HepG2 (cell line): ENCODE measurements at regions not wholly inside any gene's neighbourhood (a gene's known extent, or its start where the extent isn't known, plus 50 kb on each side); places are given as distances from the start of the nearest gene placed in this dataset.

Experiments
- ATAC-seq: fragments of 200-7000 bp; cut with Tn5 transposase; 3 replicates; pipeline ENCODE4 v1.9.1; 2020; ENCODE audit warnings: mild to moderate bottlenecking, moderate library complexity
- BruUV-seq: library from RNA; stranded (reverse); fragments of 400-500 nt; replicated peaks from 2 replicates; lab custom pipeline; 2021; lab: Mats Ljungman, UMichigan
- CTCF ChIA-PET: fragments of 300-600 bp; formaldehyde crosslinking; extraction: SDS; loops from one replicate; lab custom pipeline; 2021; ENCODE audit warnings: low total read pairs, inconsistent platforms, low intra/inter-chr PET ratio; lab: Yijun Ruan, JAX
- POLR2A ChIA-PET: fragments of 350-600 bp; sonication (Branson Sonifier 250); formaldehyde crosslinking; loops from one replicate; lab custom pipeline; 2020; ENCODE audit warnings: antibody characterized with exemption, inconsistent platforms; lab: Yijun Ruan, JAX
- DNase-seq: peaks from one replicate; pipeline ENCODE4 v3.0.0-alpha.2; 2015; ENCODE audit warnings: low spot score
- FAIRE-seq: peaks from 3 replicates; lab custom pipeline; 2011; peaks lifted over from hg19 to GRCh38; lab: Jason Lieb, UNC
- H2AFZ ChIP-seq: one replicate; pipeline ENCODE4 v1.6.1; 2011; ENCODE audit warnings: low read length, inconsistent platforms
- H3K27ac ChIP-seq: fragments of 300-600 bp; 3 replicates; pipeline ENCODE4 v1.8.0; 2011; ENCODE audit warnings: mixed run types, mild to moderate bottlenecking, mixed read lengths, low read length, inconsistent platforms; ENCODE audit not compliant: insufficient read depth; ENCODE audit errors: extremely low read length
- H3K27me3 ChIP-seq, 2 experiments: fragments of 200-600 bp in 1 of 2; 2 replicates in 1 of 2; 3 replicates in 1 of 2; pipeline versions ENCODE4 v1.6.0 to v1.8.0; 2011; ENCODE audit warnings: low read length in 2 of 2, mild to moderate bottlenecking in 2 of 2, moderate library complexity in 2 of 2, inconsistent platforms in 1 of 2; ENCODE audit not compliant: insufficient read depth in 2 of 2, control insufficient read depth in 1 of 2
- H3K36me3 ChIP-seq, 2 experiments: fragments of 200-600 bp in 1 of 2; replicated peaks in 1 of 2; 2 replicates in 1 of 2; 3 replicates in 1 of 2; pipeline versions ENCODE4 v1.5.1 to v1.8.0; 2011; ENCODE audit warnings: low read length in 2 of 2, inconsistent platforms in 1 of 2; ENCODE audit not compliant: insufficient read depth in 2 of 2, control insufficient read depth in 1 of 2
- H3K4me1 ChIP-seq: 2 replicates; pipeline ENCODE4 v1.5.1; 2012; ENCODE audit warnings: low read length, inconsistent platforms; ENCODE audit not compliant: insufficient read depth
- H3K4me2 ChIP-seq: 2 replicates; pipeline ENCODE4 v1.6.0; 2011; ENCODE audit warnings: low read depth, low read length, inconsistent platforms
- H3K4me3 ChIP-seq, 3 experiments: fragments of 200-600 bp in 1 of 3; sonication (generic), shearing (Covaris generic) in 1 of 3; replicated peaks in 1 of 3; 2 replicates each; pipeline ENCODE4 v1.5.1; 2011 to 2016; ENCODE audit warnings: low read length in 3 of 3, inconsistent platforms in 2 of 3, low read depth in 2 of 3, mild to moderate bottlenecking in 2 of 3, control low read depth in 1 of 3, mixed read lengths in 1 of 3; ENCODE audit not compliant: insufficient read depth in 1 of 3
- H3K79me2 ChIP-seq: one replicate; pipeline ENCODE4 v1.6.1; 2011; ENCODE audit warnings: low read length, inconsistent platforms; ENCODE audit not compliant: insufficient read depth
- H3K9ac ChIP-seq: 2 replicates; pipeline ENCODE4 v1.6.0; 2011; ENCODE audit warnings: mild to moderate bottlenecking, low read depth, low read length, inconsistent platforms; ENCODE audit not compliant: insufficient read depth
- H3K9me3 ChIP-seq: 2 replicates; pipeline ENCODE4 v1.5.1; 2012; ENCODE audit warnings: mild to moderate bottlenecking, low read length
- H4K20me1 ChIP-seq: 2 replicates; pipeline ENCODE4 v1.6.0; 2011; ENCODE audit warnings: inconsistent platforms, mild to moderate bottlenecking, low read length, moderate library complexity; ENCODE audit not compliant: insufficient read depth
- ELF4 ChIP-seq: sonication (generic); formaldehyde crosslinking; IDR thresholded peaks from 2 replicates; pipeline ENCODE4 v1.5.0; 2020; ENCODE audit warnings: missing genetic modification reagents, mild to moderate bottlenecking, moderate library complexity, borderline replicate concordance
- KLF6 ChIP-seq: IDR thresholded peaks from 2 replicates; pipeline ENCODE4 v1.8.0; 2016; ENCODE audit warnings: missing biosample characterization, missing genetic modification reagents
- NRL ChIP-seq: sonication (generic); formaldehyde crosslinking; IDR thresholded peaks from 2 replicates; pipeline ENCODE4 v1.5.0; 2020; ENCODE audit warnings: missing genetic modification reagents, mild to moderate bottlenecking, moderate library complexity, borderline replicate concordance
- ZNF407 ChIP-seq: sonication (generic); formaldehyde crosslinking; IDR thresholded peaks from one replicate; pipeline ENCODE4 v1.5.1; 2020; ENCODE audit warnings: mild to moderate bottlenecking, missing genetic modification reagents; ENCODE audit errors: not compliant biosample characterization
- WGBS: methylation state at CpG from one replicate; pipeline ENCODE4 v1.1.6; 2017; ENCODE audit warnings: low lambda C conversion rate; 5-methylcytosine and 5-hydroxymethylcytosine counted together
- in situ Hi-C: cut with HindIII; loops from 2 replicates; pipeline ENCODE4 v1.10.0; 2017; ENCODE audit warnings: low pct_unique_long_range_greater_than_20kb; ENCODE audit not compliant: extremely low pct_ligation_motif_present
- intact Hi-C: fragments of 100-400 bp; cut with micrococcal nuclease; formaldehyde crosslinking; loops from one replicate; pipeline ENCODE4 v1.10.0; 2022; ENCODE audit not compliant: unreplicated experiment

DNA sequence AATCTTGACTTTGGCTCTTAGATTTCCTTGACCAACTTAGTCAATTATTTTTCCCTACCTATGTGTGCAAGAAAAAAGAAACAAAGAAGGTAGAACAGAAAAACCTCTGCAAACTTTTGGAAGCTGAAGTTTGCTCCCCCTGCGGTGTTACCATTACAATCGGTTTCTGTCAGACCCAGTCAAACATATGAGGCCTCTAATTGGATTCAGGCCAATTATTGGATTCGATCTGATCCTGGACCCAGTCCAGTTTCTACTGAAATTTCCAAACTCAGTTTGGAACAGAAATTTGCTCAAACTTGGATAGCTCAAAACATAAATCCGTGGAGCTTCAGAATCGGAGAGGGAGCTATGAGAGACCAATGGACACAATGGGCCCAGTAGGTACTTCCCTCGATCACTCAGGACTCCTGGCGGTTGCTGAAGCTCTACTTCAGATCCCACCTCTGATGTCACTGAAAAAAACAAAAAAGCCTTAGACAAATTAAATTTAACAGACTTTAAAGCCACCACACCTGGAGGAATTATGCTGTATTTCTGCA lies 523.9 kb downstream of the DMRTA1 start (continued):
- no peak for TF ChIP-seq ZNF407

DNA sequence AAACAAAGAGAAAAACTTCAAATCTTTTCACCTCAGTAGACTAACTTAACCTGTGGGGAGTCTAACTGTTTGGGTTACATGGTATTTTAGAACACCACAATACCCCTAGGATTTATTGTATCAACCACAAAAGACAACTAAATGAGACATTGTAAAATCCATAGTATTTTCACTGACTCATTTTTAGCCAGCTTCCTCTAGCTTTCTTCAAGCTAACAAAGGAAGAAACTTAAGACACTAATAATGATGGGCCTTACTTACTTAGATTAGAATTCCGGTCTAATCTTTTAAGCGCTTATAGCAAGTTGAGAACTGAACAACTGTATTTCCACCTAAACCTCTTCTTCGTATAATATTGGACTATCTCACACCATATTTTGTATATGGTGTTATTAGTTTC lies 529.3 kb downstream of the DMRTA1 start:
- BruUV-seq, result no TSS peak
- no peaks in the 10 kb centered on the region for H3K27me3 ChIP-seq
- FAIRE-seq, result no peak
- no peak overlapping the region for H3K4me3 ChIP-seq
- no peak for ATAC-seq
- ChIA-PET POLR2A (no interaction called here), CTCF (no interaction called here)
- H3K9ac ChIP-seq, result no peak overlapping the region
- WGBS, result 71% methylated on average over 3 of the region's 3 CpGs
- no peak overlapping the region for H2AFZ ChIP-seq
- intact Hi-C loops, result no loop called here
- H3K36me3 ChIP-seq, result no peaks in the 10 kb centered on the region
- TF ChIP-seq NRL (CRISPR knock-in tag), result no peak
- no peak for TF ChIP-seq KLF6
- TF ChIP-seq ELF4 (CRISPR knock-in tag), result no peak
- H3K4me1 ChIP-seq, result no peaks in the 10 kb centered on the region
- no peaks in the 10 kb centered on the region for H3K79me2 ChIP-seq
- in situ Hi-C loops, result no loop called here
- no peaks in the 10 kb centered on the region for H4K20me1 ChIP-seq
- H3K27ac ChIP-seq, result no peak overlapping the region
- peaks cover 14% of the 10 kb centered on the region; the same call in 1 of the 2 replicates for H3K9me3 ChIP-seq
- no peak overlapping the region for H3K4me2 ChIP-seq
- no peak for DNase-seq
